ENCODE measurements at regions not wholly inside any gene's neighbourhood (a gene's known extent, or its start where the extent isn't known, plus 50 kb on each side); places are given as distances from the start of the nearest gene placed in this dataset.
"Not testable (repeated sequence)": the region's sequence is repeated elsewhere in the genome, so short reads cannot be mapped to it uniquely, and the experiment has no call there.

GRCh38 chr13:81184556-81185265 lies 843.8 kb upstream of the SPRY2 start:
- no peak overlapping the region for H3K4me3 ChIP-seq (ENCODE audit: low read depth, low read length)
- DNase-seq (ENCODE audit: low read depth) = peak; percentile 12

GRCh38 chr13:81172603-81173002 lies 831.7 kb upstream of the SPRY2 start:
- no peak overlapping the region for H3K4me3 ChIP-seq (ENCODE audit: low read depth, low read length)
- DNase-seq (ENCODE audit: low read depth) = no peak

DNA sequence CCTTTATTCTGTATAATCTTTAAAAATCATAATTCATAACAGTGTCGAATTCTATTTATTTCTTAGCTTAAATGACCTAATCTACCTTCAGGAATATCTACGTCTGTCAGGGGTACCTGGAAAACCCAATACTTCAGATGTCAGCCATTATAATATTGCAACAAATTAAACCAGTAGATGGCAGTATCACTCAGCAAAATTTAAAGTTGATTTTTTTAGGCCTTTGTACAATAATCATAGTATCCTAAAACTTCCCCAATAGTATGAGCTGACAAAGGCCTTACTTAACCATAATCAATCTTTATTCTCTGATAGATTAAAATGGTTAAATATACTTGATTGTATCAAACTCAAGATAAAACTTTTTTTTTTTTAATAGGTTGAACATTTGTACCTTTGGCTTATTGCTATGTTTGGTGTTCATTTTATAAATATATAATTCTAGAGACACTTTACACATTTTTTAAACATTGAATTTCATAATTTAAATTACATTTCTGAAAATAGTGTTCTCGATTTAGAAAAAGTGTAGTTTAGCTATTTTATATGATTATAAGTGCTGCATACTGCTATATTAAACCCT lies 830.2 kb upstream of the SPRY2 start:
- no peak for DNase-seq (ENCODE audit: low read depth)
- no peak overlapping the region for H3K4me3 ChIP-seq (ENCODE audit: low read depth, low read length)

DNA sequence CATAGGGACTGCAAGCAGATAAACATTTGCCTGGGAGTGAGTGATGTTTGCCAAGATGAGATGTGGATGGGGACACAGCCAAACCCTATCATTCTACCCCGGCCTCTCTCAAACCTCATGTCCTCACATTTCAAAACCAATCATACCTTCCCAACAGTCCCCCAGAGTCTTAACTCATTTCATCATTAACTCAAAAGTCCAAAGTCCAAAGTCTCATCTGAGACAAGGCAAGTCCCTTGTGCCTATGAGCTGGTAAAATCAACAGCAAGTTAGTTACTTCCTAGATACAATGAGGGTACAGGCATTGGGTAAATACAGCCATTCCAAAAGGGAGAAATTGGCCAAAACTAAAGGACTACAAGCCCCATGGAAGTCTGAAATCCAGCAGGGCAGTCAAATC lies 822.9 kb upstream of the SPRY2 start:
- not testable (repeated sequence) for DNase-seq (ENCODE audit: low read depth); H3K4me3 ChIP-seq (ENCODE audit: low read depth, low read length)

DNA sequence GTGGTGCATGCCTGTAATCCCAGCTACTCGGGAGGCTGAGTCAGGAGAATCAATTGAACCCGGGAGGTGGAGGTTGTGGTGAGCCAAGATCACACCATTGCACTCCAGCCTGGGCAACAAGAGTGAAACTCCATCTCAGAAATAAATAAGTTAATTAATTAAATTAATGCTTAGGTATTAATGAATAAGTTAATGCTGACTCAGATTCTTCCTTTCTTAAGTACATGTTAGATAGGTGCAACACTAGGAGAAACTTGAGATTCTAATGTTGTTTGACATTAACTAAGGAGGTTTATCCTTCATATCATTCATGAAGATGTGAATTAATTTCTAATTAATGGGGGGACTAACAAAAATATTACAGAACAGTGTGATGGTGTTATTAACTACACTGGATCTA lies 812.6 kb upstream of the SPRY2 start:
- no peak for DNase-seq (ENCODE audit: low read depth)
- no peak overlapping the region for H3K4me3 ChIP-seq (ENCODE audit: low read depth, low read length)

DNA sequence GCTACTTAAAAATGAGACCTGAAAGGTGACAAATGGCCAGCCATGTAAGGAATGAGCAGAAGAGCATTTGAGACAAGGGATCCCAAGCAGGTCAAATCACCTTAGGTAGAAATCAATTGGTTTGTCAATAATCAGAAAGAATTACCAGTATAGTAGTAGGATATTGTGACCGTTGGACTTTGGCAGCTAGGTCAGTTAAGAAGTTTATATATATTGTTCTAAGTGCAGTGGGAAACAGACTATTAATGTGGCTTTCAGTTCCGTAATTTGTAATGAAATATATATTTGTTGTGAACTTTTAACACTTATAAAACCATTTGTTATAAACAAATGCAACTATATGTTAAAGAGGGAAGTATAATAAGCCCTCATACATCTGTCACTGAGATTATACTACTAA lies 807.9 kb upstream of the SPRY2 start:
- no peak for DNase-seq (ENCODE audit: low read depth)
- no peak overlapping the region for H3K4me3 ChIP-seq (ENCODE audit: low read depth, low read length)

DNA sequence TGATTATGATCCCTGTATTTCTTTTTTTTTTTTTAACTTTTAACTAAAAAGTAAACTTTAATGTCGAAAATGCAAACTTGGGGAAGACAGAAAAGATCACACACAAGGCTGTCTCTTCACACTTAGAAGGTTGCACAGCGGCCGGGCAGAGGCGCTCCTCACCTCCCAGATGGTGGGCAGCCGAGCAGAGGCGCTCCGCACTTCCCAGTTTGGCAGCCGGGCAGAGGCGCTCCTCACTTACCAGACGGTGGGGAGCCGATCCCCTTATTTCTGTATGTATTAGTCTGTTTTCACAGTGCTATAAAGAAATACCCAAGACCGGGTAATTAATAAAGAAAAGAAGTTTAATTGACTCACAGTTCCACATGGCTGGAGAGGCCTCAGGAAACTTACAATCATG lies 805.6 kb upstream of the SPRY2 start:
- not testable (repeated sequence) for DNase-seq (ENCODE audit: low read depth); H3K4me3 ChIP-seq (ENCODE audit: low read depth, low read length)

GRCh38 chr13:81142306-81142999 lies 801.5 kb upstream of the SPRY2 start:
- no peak overlapping the region for H3K4me3 ChIP-seq (ENCODE audit: low read depth, low read length)
- no peak for DNase-seq (ENCODE audit: low read depth)

GRCh38 chr13:81140675-81141074 lies 799.7 kb upstream of the SPRY2 start:
- no peak overlapping the region for H3K4me3 ChIP-seq (ENCODE audit: low read depth, low read length)
- DNase-seq (ENCODE audit: low read depth) = no peak

DNA sequence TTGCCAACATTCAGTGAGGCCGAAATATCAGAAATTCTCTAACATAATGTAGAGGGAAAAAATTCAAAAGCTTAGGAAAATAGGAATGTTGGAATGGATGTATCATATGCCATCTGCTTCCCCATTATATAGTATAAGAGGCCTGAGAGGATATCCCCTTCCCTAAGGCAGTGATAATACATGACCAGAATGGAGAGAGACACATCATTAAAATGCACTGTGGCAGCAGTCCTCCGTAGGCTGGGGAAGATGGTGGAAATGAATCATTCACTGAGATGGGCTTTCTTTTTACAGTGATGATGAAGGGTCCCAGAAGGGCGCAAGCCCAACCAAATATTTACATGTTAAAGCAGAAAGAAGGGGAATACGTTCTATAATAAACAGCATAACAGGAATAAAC lies 799.1 kb upstream of the SPRY2 start:
- H3K4me3 ChIP-seq (ENCODE audit: low read depth, low read length) = no peak overlapping the region
- no peak for DNase-seq (ENCODE audit: low read depth)

DNA sequence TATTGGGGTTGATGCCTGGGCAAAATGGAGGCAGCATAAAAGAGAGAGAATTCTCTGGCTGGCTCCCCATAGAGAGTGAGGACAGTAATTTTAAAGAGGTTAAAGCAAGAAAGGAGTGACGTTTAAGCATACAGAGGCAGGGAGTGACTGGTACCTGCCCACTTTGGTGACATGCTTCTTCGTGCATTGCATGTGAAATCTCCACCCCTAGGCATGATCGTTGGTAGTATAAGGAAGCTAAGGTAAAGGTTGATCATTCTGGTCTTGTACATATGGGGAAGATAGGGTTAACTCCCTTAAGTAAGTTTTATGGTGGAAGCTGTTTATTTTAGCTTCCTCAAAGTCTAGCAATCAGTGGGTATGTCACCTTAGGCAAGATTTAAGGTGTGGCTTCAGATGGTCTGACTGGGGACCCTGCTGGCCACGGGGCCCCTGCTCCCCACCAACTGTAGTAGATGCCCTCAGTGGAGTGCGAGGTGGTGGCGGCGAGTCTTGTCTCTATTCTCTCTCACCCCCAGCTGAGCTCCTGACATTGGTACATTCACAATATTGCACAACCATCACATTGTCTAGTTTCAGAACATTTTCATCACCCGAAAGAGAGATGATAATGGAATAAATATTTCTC lies 797.5 kb upstream of the SPRY2 start:
- no peak overlapping the region for H3K4me3 ChIP-seq (ENCODE audit: low read depth, low read length)
- DNase-seq (ENCODE audit: low read depth) = no peak

- DNase-seq (ENCODE audit: low read depth) = no peak
- H3K4me3 ChIP-seq (ENCODE audit: low read depth, low read length) = no peak overlapping the region
These were observed 792.1 kb upstream of the SPRY2 start for GRCh38 chr13:81133066-81133465.

GRCh38 chr13:81117416-81117815 lies 776.5 kb upstream of the SPRY2 start:
- H3K4me3 ChIP-seq (ENCODE audit: low read depth, low read length) = no peak overlapping the region
- DNase-seq (ENCODE audit: low read depth) = no peak

GRCh38 chr13:81116461-81117282 lies 775.7 kb upstream of the SPRY2 start:
- no peak for DNase-seq (ENCODE audit: low read depth)
- no peak overlapping the region for H3K4me3 ChIP-seq (ENCODE audit: low read depth, low read length)

DNA sequence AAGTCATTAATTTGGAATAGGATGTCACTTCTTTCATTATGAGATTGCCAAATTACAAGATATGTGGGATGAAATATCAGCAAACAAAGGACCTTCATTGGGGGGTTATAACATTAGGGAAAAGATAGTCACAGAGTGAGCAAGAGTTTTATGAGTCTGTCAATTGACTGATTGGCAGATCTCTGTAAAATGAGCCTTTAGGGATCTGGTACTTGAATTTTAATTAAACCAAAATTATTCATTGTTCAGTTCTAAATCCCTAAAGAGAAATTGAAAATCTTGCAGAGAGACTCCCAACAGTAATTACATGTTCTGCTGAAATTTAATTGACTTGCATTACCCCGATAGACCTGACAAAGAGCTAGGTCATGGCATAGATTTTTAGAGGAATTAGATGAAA lies 768.1 kb upstream of the SPRY2 start:
- H3K4me3 ChIP-seq (ENCODE audit: low read depth, low read length) = no peak overlapping the region
- DNase-seq (ENCODE audit: low read depth) = no peak

- DNase-seq (ENCODE audit: low read depth) = no peak
- H3K4me3 ChIP-seq (ENCODE audit: low read depth, low read length) = no peak overlapping the region
These were observed 765.4 kb upstream of the SPRY2 start for GRCh38 chr13:81106348-81106747.

- DNase-seq (ENCODE audit: low read depth) = no peak
- H3K4me3 ChIP-seq (ENCODE audit: low read depth, low read length) = no peak overlapping the region
These were observed 763.2 kb upstream of the SPRY2 start for GRCh38 chr13:81104035-81104715.

DNA sequence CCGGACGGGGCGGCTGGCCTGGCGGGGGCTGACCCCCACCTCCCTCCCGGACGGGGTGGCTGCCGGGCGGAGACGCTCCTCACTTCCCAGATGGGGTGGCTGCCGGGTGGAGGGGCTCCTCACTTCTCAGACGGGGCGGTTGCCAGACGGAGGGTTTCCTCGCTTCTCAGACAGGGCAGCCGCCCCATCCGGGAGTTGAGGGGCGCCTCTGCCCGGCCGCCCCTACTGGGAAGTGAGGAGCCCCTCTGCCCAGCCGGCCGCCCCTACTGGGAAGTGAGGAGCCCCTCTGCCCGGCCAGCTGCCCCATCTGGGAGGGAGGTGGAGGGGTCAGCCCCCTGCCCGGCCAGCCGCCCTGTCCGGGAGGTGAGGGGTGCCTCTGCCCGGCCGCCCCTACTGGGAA lies 761.1 kb upstream of the SPRY2 start:
- DNase-seq (ENCODE audit: low read depth) = not testable (repeated sequence)

More for the DNA sequence above, 761.1 kb upstream of the SPRY2 start:
- not testable (repeated sequence) for H3K4me3 ChIP-seq (ENCODE audit: low read depth, low read length)
